ENCODE measurements at regions not wholly inside any gene's neighbourhood (a gene's known extent, or its start where the extent isn't known, plus 50 kb on each side); places are given as distances from the start of the nearest gene placed in this dataset.

- TF ChIP-seq CTCF (IDR thresholded peaks at IDR 0.05) (no peak), POLR2A (IDR thresholded peaks at IDR 0.05; ENCODE audit: low read depth) (no peak)
These were observed 70.1 kb upstream of the PALM2AKAP2 start for GRCh38 chr9:109709866-109710265.
